ENCODE measurements at regions not wholly inside any gene's neighbourhood (a gene's known extent, or its start where the extent isn't known, plus 50 kb on each side); places are given as distances from the start of the nearest gene placed in this dataset.

DNA sequence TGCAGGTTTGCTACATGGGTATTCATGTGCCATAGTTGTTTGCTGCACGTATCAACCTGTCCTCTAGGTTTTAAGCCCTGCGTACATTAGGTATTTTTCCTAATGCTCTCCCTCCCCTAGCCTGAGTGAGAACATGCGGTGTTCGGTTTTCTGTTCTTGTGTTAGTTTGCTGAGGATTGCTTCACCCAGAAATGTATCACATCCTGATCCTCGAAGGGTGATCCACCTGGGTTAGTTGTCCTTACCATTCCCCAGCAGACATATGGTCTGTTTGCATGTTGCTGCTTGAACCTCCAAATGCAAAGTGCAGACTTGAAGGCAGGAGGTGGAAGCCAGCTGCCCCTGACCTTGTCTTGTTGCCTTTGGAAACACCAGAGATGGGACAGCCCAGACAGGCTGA, 161.5 kb upstream of the WDR1 start:
- TF ChIP-seq, protein P1, sequence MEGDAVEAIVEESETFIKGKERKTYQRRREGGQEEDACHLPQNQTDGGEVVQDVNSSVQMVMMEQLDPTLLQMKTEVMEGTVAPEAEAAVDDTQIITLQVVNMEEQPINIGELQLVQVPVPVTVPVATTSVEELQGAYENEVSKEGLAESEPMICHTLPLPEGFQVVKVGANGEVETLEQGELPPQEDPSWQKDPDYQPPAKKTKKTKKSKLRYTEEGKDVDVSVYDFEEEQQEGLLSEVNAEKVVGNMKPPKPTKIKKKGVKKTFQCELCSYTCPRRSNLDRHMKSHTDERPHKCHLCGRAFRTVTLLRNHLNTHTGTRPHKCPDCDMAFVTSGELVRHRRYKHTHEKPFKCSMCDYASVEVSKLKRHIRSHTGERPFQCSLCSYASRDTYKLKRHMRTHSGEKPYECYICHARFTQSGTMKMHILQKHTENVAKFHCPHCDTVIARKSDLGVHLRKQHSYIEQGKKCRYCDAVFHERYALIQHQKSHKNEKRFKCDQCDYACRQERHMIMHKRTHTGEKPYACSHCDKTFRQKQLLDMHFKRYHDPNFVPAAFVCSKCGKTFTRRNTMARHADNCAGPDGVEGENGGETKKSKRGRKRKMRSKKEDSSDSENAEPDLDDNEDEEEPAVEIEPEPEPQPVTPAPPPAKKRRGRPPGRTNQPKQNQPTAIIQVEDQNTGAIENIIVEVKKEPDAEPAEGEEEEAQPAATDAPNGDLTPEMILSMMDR (IDR thresholded peaks at IDR 0.05; ENCODE audit: borderline replicate concordance, extremely low read depth, low read length, poor library complexity, severe bottlenecking) = no peak
- no peak for TF ChIP-seq EZH2 (IDR thresholded peaks at IDR 0.05; ENCODE audit: borderline replicate concordance, low read depth, low read length, severe bottlenecking)

All from DND-41 (cell line).